Pulmonary artery endothelial cell (primary cell): ENCODE measurements at regions not wholly inside any gene's neighbourhood (a gene's known extent, or its start where the extent isn't known, plus 50 kb on each side); places are given as distances from the start of the nearest gene placed in this dataset.
A peak's percentile ranks its signal among the peaks of the same experiment; 100 is the strongest.

Source experiments
- DNase-seq: peaks from one replicate; pipeline ENCODE4 v3.0.0-alpha.2; 2011; ENCODE audit warnings: low read depth, low spot score

DNA sequence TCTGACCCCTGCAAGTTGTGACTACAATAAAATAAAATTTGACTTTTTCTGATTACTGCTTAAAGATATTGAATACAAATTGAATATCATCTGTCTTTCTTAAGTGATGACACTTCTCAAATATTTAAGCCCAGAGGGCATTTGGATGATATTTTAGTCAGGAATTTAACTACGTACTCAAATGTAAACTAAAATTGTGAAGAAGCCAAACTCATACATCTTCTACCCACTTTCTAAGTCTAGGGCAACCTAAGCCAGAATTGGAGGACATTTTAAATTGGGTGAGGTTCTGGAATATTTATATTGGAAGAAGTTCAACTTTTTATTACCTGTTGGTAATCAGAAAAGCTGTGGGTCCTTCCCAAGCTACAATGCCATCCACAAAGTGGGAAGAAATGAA lies 149.1 kb upstream of the WDR11 start:
- DNase-seq: no peak

DNA sequence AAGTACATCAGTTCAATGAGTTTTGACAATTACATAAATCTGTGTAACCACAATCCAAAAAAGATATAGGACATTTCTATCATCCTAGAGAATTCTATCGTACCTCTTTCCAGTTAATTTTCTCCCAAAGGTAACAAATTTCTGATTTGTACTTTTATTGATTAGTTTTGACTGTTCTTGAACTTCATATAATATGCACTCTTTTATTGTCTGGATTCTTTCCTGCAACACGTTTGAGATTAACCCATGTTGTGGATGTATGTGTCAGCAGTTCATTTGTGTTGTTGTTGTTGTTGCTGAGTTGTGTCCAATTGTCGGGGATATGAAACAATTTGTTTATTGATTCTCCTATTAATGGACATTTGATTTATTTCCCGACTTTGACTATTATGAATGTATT lies 145.9 kb upstream of the WDR11 start:
- DNase-seq: no peak

DNA sequence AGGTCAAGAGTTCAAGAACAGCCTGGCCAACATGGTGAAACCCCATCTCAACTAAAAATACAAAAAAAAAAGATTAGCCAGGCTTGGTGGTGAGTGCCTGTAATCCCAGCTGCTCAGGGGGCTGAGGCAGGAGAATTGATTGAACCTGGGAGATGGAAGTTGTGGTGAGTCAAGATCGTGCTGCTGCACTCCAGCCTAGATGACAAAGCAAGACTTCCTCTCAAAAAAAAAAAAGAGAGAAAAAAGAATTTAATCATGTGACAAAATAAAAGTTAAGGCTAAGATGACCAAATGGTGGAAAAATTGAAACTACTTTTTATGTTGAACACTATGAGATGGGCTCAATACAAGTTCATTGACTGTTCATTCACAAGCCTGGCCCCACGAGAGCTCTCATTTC lies 141.1 kb upstream of the WDR11 start:
- DNase-seq: no peak

DNA sequence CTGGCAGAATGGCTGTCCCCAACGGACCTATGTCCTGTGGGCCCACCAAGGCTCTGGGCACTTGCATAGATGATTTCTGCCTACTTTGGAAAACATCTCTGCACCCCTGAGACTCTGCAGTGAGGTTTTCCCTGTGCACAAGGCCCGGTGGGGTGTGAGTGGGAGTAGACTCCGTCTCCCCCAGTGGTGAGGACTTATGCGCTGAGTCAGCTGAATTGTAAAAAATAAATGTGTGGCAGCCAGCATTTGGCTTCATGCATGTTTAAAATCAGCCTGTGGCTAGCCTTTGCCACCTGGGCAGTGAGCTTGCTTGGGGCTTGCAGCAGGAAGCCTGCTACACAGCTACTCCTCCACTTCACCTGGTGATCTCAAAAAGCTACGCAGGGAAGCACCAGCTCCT lies 139.3 kb upstream of the WDR11 start:
- no peak for DNase-seq

DNA sequence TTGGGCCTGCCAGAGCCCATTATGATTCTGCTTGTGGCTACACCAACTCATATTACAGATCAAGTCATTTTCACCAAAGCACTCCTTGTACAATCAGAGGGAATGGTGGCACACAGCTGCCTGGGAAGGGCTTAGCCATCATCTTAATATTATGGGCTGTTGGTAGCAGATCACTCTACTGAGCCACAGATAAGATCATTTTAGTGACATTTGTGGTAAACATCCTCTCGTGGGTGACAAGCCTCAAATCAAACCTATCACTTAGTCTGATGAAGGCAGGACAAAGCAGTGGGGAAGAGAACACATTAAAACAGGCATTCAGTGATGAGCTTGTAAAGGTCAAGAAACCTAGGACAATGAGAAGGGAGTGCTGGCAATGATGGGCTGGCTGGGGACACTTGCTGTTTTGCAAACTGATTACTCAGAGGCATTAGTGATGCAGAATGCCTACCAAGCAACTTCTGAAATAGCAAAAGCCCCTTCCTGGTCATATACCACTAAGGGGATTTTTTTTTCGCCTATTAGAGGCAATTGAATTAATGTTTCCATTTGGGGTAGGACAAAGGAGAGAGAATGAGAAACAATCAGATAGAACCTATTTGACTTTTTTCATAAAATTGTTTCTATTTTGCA lies 137.5 kb upstream of the WDR11 start:
- no peak for DNase-seq

DNA sequence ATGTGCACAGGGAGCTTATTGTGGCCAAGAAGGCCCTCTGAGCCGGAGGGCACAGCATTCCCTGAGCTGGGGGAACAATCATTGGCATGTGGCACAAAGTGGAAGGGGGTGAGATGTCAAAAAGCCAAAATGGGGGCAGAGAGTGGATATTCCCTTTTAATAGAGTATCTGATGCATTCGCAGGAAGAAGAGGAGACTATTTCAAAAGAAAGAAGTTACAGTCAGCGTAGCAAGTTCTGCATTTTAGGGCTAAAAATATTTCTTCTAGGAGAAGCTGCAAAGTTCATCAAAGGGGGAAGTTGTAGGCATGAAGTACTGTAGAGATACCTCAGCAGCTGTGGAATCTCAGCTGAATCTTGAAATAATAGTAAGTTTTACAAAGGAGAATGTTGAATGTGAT lies 136.0 kb upstream of the WDR11 start:
- DNase-seq: no peak

DNA sequence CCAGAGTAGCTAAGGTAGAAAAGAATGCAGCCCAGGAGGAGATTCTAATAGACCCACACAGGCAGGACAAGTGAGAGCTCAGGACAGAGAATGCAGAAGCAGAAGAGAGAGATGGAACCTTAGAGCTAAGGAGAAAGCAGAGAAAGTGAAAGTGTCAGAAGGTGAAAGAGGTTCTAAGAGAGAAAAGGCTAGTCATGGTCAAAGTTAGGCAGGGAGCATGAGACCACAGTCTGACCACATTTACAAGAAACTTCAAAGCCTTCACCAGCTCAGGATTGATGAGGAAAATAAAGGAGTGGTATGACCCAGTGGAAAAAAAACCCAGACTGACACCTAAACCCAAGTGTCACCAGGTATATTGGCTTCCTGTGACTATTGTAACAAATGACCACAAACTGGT lies 131.8 kb upstream of the WDR11 start:
- no peak for DNase-seq

DNA sequence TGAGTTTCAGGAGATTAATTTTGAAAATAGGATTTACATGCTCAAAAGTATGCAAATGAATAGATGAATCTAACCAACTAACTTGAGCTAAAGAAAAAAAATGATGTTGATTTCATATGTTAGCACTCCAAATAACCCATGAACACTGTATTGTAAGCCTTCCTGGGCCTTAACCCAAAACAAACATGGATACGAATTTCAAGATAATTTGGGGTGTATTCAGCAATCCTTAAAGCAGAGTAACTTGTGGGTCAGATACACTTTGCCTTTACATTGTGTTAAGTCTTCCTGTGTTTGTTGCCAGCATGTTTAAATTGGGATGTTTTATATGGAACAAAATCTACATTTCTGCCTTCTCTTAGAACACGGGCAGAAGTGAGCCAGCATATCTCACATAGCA lies 124.2 kb upstream of the WDR11 start:
- peak; percentile 32 for DNase-seq

DNA sequence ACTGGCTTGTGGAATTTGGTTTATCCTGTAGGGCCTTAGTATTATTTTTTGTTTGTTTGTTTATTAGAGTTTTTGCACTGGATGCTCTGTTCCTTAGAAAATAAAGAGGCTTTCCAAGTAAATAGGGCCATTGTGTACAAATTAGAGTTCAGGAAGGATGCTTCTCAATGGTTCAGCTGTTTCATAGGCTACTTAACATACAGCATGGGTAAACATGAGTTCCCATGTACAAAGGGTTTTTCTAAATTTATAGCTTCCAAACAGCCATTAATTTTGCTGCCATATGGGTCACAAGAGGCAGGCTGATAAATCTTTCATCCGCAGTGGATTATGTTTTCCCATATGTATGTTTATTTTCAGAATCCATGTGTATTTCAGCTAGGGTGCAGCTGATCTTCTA lies 121.6 kb upstream of the WDR11 start:
- DNase-seq: no peak

DNA sequence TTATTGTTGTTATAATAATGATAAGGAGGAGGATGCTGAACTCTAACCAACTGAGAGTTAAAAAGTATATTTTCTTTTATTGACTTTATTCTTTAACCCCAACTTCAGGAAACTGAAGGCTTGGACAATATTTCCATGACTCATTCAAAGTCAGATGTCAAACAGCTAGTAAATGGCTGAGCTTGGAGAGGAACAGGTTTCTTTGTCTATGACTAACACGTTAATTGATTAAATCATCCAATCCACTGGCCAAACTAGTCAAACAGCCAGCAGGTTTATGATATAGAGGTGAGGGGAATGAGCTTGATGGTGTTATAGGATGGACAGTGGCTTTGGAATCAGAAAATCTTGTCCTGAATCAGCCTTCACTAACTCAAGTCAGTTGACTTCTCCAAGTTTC lies 119.1 kb upstream of the WDR11 start:
- peak; percentile 29 for DNase-seq

DNA sequence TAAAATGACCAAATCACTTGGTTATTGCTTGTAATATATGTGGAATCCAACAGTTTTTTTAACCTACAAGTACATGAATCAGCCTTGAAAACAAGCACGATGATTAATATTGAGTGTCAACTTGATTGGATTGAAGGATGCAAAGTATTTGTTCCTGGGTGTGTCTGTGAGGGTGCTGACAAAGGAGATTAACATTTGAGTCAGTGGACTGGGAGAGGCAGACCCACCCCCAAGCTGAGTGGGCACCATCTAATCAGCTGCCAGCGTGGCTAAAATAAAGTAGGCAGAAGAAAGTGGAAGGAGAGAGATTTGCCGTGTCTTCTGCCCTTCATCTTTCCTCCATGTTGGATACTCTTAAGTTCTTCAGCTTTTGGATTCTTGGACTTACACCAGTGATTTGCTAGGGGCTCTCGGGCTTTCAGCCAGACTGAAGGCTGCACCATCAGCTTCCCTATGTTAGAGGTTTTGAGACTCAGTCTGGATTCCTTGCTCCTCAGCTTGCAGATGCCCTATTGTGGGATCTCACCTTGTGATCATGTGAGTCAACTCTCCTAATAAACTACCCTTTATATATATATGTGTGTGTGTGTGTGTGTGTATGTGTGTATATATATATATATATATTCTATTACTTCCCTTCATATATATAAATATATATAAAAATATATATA lies 118.4 kb upstream of the WDR11 start:
- no peak for DNase-seq

DNA sequence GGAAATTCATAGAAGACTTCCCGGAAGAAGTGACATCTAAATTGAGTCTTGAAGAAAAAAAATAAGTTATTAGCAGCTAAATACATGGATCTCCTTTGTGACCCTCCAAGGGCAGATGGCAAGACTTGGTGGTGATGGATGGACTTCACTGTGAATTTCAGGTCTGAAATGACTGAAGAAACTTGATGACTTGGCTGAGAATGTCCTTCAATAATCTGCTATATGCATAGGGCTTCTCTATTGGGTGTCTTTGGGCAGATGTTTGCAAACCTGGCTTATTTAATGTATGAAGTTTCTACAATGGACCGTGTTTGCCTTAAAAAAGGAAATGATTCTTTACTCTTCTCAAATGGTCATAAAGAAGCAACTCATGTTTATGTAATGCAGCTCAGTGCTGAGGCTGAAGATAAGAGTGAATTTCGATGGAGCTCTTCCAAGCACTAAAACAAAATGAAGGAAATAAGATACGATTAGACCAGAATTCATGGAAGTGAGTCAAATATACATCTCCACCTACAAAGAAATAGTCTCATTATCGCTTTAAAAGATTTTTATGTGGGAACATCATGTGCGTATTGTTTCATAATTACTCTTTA lies 116.6 kb upstream of the WDR11 start:
- DNase-seq: peak; percentile 72

DNA sequence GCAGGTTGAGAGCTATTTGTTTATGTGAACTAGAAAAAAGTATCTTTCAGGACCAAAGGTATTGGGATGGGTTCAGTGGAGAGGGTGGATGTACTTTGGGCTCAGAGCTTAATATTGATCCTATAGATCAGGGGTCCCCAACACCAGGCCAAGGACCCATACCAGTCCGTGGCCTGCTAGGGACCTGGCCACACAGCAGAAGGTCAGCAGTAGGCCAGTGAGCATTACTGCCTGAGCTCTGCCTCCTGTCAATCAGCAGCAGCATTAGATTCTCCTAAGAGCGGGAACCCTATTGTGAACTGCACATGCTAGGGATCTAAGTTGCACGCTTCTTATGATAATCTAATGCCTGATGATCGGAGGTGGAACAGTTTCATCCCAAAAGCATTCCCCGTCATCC lies 115.8 kb upstream of the WDR11 start:
- no peak for DNase-seq

DNA sequence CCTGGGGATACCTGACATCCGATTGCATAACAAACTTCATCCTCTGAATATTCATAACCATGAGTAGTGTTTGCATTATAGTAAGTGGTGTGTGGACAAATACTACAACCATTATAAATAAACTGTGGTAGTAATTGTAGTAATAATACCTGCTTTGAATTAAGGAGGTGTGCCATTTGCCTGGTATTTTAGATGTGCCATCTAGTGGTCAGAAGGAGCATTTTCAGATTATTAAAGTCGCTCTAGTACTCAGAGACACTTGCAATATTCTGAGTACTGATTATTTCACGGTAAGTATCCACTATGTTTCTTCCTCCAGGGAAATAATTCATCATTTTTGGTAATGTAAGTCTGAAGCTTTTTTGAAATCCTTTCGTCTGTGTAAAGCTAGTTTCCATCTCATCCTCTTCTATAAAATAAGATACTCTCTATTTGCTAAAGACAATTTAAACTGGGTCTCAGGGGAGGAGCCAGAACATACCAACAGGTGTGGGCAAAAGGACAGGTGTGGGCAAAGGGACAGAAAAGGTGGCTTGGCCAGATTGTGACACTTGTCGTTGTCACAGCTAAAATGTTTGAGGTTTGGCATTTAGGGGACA lies 115.3 kb upstream of the WDR11 start:
- no peak for DNase-seq

DNA sequence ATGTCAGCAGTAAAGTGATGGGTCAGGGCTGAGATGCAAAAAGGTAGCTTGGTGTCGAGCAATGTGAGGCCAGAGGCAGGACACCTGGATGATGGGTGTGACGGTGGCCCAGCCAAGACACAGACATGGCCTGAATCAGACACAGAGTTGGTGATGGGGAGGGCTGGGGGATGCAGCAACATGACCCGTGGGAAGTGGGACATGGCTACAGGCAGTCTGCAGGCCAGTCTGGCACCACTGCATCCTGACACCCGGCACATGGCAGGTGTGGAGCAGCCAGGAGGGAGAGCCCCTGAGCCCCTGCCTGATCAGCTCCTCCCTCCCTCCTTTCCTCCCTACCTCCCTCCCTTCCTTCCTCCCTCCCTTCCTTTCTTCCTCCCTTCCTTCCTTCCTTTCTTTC lies 114.8 kb upstream of the WDR11 start:
- no peak for DNase-seq

DNA sequence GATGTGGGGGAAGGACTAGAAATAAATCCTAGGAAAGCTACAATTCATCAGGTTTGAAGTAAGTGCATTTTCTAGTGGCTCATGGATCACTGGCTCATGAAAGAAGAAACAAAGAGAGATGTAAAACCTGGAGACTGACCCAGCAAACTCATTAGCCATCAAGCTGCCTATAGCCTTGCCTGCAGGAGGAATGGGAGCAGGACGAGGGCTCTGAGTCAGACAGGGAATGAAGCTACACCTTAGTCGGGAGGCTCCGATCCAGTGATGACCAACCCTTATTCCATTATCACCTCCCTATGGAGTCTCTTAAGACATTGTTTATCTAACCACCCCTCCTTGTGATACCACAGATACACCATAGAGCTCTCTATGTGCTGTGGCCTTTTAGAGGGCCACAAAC lies 112.5 kb upstream of the WDR11 start:
- DNase-seq: no peak

DNA sequence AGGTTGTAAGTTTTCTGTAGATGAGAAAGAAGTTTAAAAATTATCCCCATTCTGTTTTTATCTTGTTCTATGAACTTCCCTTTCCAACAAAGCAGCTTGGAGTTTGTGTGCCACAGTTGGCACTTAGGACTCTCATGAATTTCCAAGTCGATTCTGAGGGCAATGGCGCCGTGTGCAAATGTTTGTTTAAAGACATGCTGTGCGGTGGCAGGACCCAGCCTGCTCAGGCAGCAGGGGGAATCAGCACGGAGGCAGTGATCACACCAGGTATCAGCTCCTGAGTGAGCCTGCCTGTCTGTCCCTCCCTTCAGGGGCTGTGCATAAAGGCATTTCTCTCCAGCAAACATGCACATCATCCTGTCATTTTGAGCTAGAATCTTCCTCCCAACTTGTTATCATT lies 109.8 kb upstream of the WDR11 start:
- no peak for DNase-seq

DNA sequence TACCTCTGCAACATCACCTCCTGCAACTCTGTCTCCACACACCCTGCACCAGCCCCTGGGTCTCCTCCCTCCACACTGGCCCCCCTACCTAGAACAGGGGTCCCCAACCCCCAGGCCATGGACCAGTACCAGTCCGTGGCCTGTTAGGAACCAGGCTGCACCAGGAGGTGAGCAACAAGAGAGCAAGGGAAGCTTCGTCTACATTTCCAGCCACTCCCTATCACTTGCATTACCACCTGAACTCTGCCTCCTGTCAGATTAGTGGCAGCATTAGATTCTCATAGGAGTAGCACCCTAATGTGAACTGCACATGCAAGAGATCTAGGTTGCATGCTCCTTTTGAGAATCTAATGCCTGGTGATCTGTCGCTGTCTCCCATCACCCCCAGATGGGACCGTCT lies 108.8 kb upstream of the WDR11 start:
- DNase-seq: no peak

DNA sequence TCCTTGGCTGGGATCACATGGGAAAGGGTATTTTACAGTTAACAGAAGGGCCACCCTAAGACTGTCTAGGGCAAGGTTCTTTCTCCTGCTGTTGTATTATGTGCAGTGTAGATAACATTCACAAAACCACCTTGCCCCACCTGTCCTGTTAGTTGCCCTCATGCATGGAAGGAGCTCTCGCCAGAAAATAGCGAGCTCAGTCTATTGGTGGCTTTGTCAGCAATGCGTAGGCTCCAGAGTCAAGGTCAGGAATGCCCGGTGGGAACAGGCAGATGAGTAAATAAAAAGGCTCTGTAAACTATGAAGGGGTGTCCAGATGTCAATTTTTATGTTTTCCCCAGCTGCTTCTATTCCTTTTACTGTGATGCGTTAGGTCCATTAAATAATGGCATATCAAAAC lies 107.1 kb upstream of the WDR11 start:
- no peak for DNase-seq

DNA sequence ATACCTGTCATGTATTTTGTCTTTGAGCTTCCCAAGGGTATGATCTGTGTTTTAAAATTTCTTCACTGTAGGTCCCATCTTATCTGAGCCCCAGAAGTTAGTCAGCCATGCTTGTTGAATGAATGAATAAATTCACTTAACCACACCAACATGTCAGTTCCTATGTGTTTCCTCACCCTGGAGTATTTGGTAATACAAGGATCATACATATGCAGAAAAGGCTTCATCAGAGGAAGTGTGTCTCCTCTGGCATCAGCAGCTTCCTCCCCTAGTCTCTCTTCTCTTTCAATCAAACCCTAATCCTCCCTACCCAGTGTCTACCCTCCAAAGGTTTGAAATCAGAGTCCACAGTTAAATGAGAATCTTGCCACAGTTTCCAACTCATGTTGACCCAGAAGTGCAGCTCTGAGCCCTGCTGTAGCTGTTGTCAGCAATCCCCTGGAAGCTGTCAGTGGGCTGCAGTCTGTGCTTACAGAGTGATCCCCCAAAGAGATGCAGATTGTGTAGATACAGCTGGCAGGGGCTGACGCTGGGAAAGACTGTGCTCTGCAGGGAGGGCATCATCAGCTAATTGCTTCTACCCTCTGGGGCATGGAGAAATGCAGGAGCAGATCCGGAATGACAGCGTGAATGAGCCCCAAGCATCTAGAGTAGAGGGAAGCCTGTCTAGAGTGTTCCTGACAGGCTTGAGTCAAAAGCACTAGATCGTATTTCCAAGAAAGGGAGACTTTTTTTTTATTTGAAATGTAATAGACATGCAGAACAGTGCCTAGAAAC lies 105.0 kb upstream of the WDR11 start:
- no peak for DNase-seq

DNA sequence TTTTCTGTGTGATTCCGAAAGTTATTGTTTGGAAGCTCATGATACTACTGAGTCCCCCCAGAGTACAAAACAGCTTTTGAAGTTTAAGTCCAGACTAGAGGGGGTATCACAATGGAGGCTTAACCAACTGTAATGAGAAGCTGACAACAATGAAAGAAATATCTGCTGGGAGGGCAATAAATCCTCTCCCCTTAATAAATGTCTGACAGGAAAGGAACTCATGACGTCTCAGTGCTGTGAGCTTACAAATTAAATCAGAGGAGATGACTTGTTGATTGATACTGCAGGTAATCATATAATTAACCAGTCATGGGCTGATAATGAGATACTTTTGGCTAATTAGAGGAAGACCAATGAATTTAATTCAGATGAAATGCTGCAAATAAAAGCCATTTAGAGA lies 102.6 kb upstream of the WDR11 start:
- DNase-seq: no peak

DNA sequence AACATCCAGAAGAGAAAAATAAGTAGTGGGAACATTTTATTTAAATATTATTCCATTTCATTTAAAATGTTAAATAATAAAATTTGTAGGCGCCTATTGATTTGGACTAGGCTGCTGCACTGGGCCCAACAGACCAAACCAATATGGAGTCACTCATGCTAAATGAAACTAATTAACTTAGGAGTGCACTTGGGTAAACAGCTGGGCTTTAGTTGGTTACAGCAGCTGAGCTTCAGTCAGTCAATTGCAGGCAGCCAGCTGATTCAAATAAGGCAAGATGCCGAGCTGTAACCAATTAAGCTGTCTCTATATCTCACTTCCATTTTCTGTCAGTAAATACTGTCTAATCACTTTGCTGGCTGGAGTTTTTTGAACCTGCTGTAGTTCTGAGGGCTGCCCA lies 102.1 kb upstream of the WDR11 start:
- no peak for DNase-seq
